ENCODE measurements at regions not wholly inside any gene's neighbourhood (a gene's known extent, or its start where the extent isn't known, plus 50 kb on each side); places are given as distances from the start of the nearest gene placed in this dataset.

DNA sequence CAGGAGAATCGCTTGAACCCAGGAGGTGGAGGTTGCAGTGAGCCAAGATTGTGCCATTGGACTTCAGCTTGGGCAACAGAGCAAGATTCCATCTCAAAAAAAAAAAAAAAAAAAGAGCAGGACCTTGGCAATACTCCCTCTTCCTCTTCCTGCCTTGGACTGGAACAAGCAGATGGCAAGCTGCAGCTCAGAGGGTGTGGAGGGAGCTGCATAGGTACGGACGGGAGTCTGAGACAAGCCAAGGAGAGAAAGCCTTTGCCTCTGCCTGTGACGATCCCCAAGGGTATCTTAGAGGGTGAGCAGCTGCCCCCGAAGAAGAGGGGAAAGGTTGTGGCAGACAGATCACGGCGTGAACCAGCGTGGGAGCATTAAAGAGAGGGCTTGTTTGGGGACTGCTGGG, 109.2 kb downstream of the AIPL1 start:
- dilution Hi-C loops (cut with MboI; ENCODE audit: extremely low pct_ligation_motif_present, low sequenced_read_pairs) = no loop called here
- no peaks in the 10 kb centered on the region for H3K9me1 ChIP-seq (replicated peaks; ENCODE audit: control insufficient read depth, extremely low read depth, insufficient read depth, low read length)
- H3K79me2 ChIP-seq (ENCODE audit: control insufficient read depth, insufficient read depth, low read length) = no peaks in the 10 kb centered on the region
- H3K27ac ChIP-seq (ENCODE audit: insufficient read depth, low read depth, low read length) = no peak overlapping the region
- H3K9ac ChIP-seq (replicated peaks; ENCODE audit: extremely low read depth, insufficient read depth, low read length) = no peak overlapping the region
- H3K4me2 ChIP-seq (ENCODE audit: insufficient read depth, low read length) = no peak overlapping the region
- peaks cover 0 to 2% of the 10 kb centered on the region in 2 experiments for H3K27me3 ChIP-seq (ENCODE audit: control insufficient read depth in 2 of 2, insufficient read depth in 2 of 2, low read length in 2 of 2)
- no peaks in the 10 kb centered on the region for H4K20me1 ChIP-seq (replicated peaks; ENCODE audit: control insufficient read depth, extremely low read depth, insufficient read depth, low read length)
- FAIRE-seq (peak; percentile 54), DNase-seq (ENCODE audit: low read depth, low spot score) (peak; percentile 47)
- intact Hi-C loops (cut with micrococcal nuclease) = no loop called here
- no TSS peak for BruUV-seq (replicated peaks)
- H3K4me3 ChIP-seq (replicated peaks in 1 of 3; ENCODE audit: insufficient read depth in 1 of 3, low read depth in 1 of 3, low read length in 3 of 3) = no peak overlapping the region
- H2AFZ ChIP-seq (ENCODE audit: low read depth, low read length) = peak overlapping the region; percentile 2
- ChIA-PET POLR2A (no interaction called here), CTCF (interaction anchor here (1.0 kb wide), 1 partner anchor 110 kb away, joined by 3 read pairs; no protein-coding TSS in a partner anchor)
- H3K36me3 ChIP-seq (ENCODE audit: control insufficient read depth in 2 of 2, extremely low read depth in 1 of 2, insufficient read depth in 2 of 2, low read length in 2 of 2) = no peaks in the 10 kb centered on the region
- H3K4me1 ChIP-seq (ENCODE audit: control insufficient read depth, extremely low read depth, insufficient read depth, low read length) = peaks cover 13% of the 10 kb centered on the region
- no peaks in the 10 kb centered on the region for H3K9me3 ChIP-seq (replicated peaks; ENCODE audit: control insufficient read depth, insufficient read depth, low read length)
- TF ChIP-seq EZH2 (IDR thresholded peaks at IDR 0.05; ENCODE audit: borderline replicate concordance, low read depth, low read length, severe bottlenecking) (no peak), POLR2AphosphoS5 (IDR thresholded peaks at IDR 0.05; ENCODE audit: insufficient read depth, low read depth, low read length) (no peak), JUN (IDR thresholded peaks at IDR 0.05; ENCODE audit: borderline replicate concordance, insufficient read depth, insufficient read length, low read depth) (no peak), FOS (IDR thresholded peaks at IDR 0.05; ENCODE audit: borderline replicate concordance, insufficient read depth, low read length) (no peak), MYC (IDR thresholded peaks at IDR 0.05; ENCODE audit: low read depth, low read length) (no peak)
- TF ChIP-seq, protein P1, sequence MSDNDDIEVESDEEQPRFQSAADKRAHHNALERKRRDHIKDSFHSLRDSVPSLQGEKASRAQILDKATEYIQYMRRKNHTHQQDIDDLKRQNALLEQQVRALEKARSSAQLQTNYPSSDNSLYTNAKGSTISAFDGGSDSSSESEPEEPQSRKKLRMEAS (IDR thresholded peaks at IDR 0.05; ENCODE audit: insufficient read depth, insufficient read length) = no peak
- TF ChIP-seq, protein P2, sequence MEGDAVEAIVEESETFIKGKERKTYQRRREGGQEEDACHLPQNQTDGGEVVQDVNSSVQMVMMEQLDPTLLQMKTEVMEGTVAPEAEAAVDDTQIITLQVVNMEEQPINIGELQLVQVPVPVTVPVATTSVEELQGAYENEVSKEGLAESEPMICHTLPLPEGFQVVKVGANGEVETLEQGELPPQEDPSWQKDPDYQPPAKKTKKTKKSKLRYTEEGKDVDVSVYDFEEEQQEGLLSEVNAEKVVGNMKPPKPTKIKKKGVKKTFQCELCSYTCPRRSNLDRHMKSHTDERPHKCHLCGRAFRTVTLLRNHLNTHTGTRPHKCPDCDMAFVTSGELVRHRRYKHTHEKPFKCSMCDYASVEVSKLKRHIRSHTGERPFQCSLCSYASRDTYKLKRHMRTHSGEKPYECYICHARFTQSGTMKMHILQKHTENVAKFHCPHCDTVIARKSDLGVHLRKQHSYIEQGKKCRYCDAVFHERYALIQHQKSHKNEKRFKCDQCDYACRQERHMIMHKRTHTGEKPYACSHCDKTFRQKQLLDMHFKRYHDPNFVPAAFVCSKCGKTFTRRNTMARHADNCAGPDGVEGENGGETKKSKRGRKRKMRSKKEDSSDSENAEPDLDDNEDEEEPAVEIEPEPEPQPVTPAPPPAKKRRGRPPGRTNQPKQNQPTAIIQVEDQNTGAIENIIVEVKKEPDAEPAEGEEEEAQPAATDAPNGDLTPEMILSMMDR (IDR thresholded peaks at IDR 0.05; ENCODE audit: extremely low read depth in 1 of 2, insufficient read depth in 1 of 2, low read depth in 1 of 2, low read length in 2 of 2) = no peak
